ENCODE measurements at regions not wholly inside any gene's neighbourhood (a gene's known extent, or its start where the extent isn't known, plus 50 kb on each side); places are given as distances from the start of the nearest gene placed in this dataset.

- Histone ChIP-seq H3K27ac (ENCODE audit: control insufficient read depth, insufficient read depth, low read length) (no peak overlapping the region), H2AFZ (ENCODE audit: control insufficient read depth, low read length) (no peak overlapping the region), H3K9me3 (ENCODE audit: control insufficient read depth, low read depth, low read length) (peaks cover 6% of the 10 kb centered on the region), H3K9ac (ENCODE audit: control insufficient read depth, extremely low read depth, insufficient read depth, low read length) (no peak overlapping the region), H3K9me1 (ENCODE audit: control insufficient read depth, extremely low read depth, insufficient read depth, low read length) (no peaks in the 10 kb centered on the region), H3K4me3 (ENCODE audit: control insufficient read depth in 2 of 3, extremely low read depth in 1 of 3, insufficient read depth in 2 of 3, low read depth in 1 of 3, low read length in 3 of 3) (no peak overlapping the region), H3K27me3 (ENCODE audit: control insufficient read depth, extremely low read depth, insufficient read depth, low read length) (no peaks in the 10 kb centered on the region), H3K79me2 (ENCODE audit: control insufficient read depth, insufficient read depth, low read length) (no peaks in the 10 kb centered on the region), H3K4me1 (ENCODE audit: control insufficient read depth, extremely low read depth, insufficient read depth, low read length) (peaks cover 19% of the 10 kb centered on the region), H4K20me1 (ENCODE audit: control insufficient read depth, extremely low read depth, insufficient read depth, low read length) (no peaks in the 10 kb centered on the region), H3K4me2 (ENCODE audit: control insufficient read depth, extremely low read depth, insufficient read depth, low read depth, low read length) (no peak overlapping the region), H3K36me3 (ENCODE audit: control insufficient read depth in 2 of 2, extremely low read depth in 1 of 2, insufficient read depth in 2 of 2, low read length in 2 of 2) (no peaks in the 10 kb centered on the region)
- dilution Hi-C loops (cut with MboI; ENCODE audit: extremely low pct_ligation_motif_present, low sequenced_read_pairs) = no loop called here
- no peak for DNase-seq (ENCODE audit: low read depth, low spot score)
- TF ChIP-seq EZH2 (IDR thresholded peaks at IDR 0.05; ENCODE audit: low read length) (no peak), CTCF (optimal IDR thresholded peaks at IDR 0.05 in 1 of 3, IDR thresholded peaks at IDR 0.05 in 1 of 3, conservative IDR thresholded peaks at IDR 0.05 in 1 of 3; ENCODE audit: extremely low read depth in 1 of 3, insufficient read depth in 2 of 3, low read length in 3 of 3) (no peak)
- no peak for FAIRE-seq
Measured at GRCh38 chr11:130675371-130675821, 227.0 kb downstream of the ADAMTS15 start.

- no peak overlapping the region for H3K9ac ChIP-seq (ENCODE audit: control insufficient read depth, extremely low read depth, insufficient read depth, low read length)
- H3K9me1 ChIP-seq (ENCODE audit: control insufficient read depth, extremely low read depth, insufficient read depth, low read length) = no peaks in the 10 kb centered on the region
- peaks cover 19% of the 10 kb centered on the region for H3K4me1 ChIP-seq (ENCODE audit: control insufficient read depth, extremely low read depth, insufficient read depth, low read length)
- DNase-seq (ENCODE audit: low read depth, low spot score) (no peak), FAIRE-seq (no peak)
- TF ChIP-seq CTCF (optimal IDR thresholded peaks at IDR 0.05 in 1 of 3, IDR thresholded peaks at IDR 0.05 in 1 of 3, conservative IDR thresholded peaks at IDR 0.05 in 1 of 3; ENCODE audit: extremely low read depth in 1 of 3, insufficient read depth in 2 of 3, low read length in 3 of 3) (no peak), EZH2 (IDR thresholded peaks at IDR 0.05; ENCODE audit: low read length) (no peak)
- no peaks in the 10 kb centered on the region for H3K27me3 ChIP-seq (ENCODE audit: control insufficient read depth, extremely low read depth, insufficient read depth, low read length)
- dilution Hi-C loops (cut with MboI; ENCODE audit: extremely low pct_ligation_motif_present, low sequenced_read_pairs) = no loop called here
- H3K4me2 ChIP-seq (ENCODE audit: control insufficient read depth, extremely low read depth, insufficient read depth, low read depth, low read length) = no peak overlapping the region
- H3K9me3 ChIP-seq (ENCODE audit: control insufficient read depth, low read depth, low read length) = peaks cover 6% of the 10 kb centered on the region
- H2AFZ ChIP-seq (ENCODE audit: control insufficient read depth, low read length) = no peak overlapping the region
- H3K79me2 ChIP-seq (ENCODE audit: control insufficient read depth, insufficient read depth, low read length) = no peaks in the 10 kb centered on the region
- no peak overlapping the region for H3K4me3 ChIP-seq (ENCODE audit: control insufficient read depth in 2 of 3, extremely low read depth in 1 of 3, insufficient read depth in 2 of 3, low read depth in 1 of 3, low read length in 3 of 3)
- no peaks in the 10 kb centered on the region for H4K20me1 ChIP-seq (ENCODE audit: control insufficient read depth, extremely low read depth, insufficient read depth, low read length)
- no peak overlapping the region for H3K27ac ChIP-seq (ENCODE audit: control insufficient read depth, insufficient read depth, low read length)
- no peaks in the 10 kb centered on the region for H3K36me3 ChIP-seq (ENCODE audit: control insufficient read depth in 2 of 2, extremely low read depth in 1 of 2, insufficient read depth in 2 of 2, low read length in 2 of 2)
Measured at GRCh38 chr11:130675917-130676316, 227.5 kb downstream of the ADAMTS15 start.
